Peyer's patch (tissue), 4 donors: ENCODE measurements at regions not wholly inside any gene's neighbourhood (a gene's known extent, or its start where the extent isn't known, plus 50 kb on each side); places are given as distances from the start of the nearest gene placed in this dataset.
"Not testable (repeated sequence)": the region's sequence is repeated elsewhere in the genome, so short reads cannot be mapped to it uniquely, and the experiment has no call there.

Experiments used
- DNase-seq, 3 donors: peaks; one replicate each; pipeline ENCODE4 v3.0.0-alpha.2; 2017 to 2019
- H3K27ac ChIP-seq, 4 donors: fragments of 200-600 bp; sonication (generic); one replicate each; pipeline ENCODE4 v1.5.1; 2016 to 2019
- H3K27me3 ChIP-seq, 2 donors: fragments of 200-600 bp; sonication (generic); one replicate each; pipeline ENCODE4 v1.5.1; 2019
- H3K36me3 ChIP-seq, 3 donors: fragments of 200-600 bp; sonication (generic); one replicate each; pipeline ENCODE4 v1.5.1; 2016 to 2019
- H3K4me1 ChIP-seq, 4 donors: fragments of 200-600 bp; sonication (generic); one replicate each; pipeline ENCODE4 v1.5.1; 2016 to 2019
- H3K4me3 ChIP-seq, 4 donors: fragments of 200-600 bp; sonication (generic); 1 replicate in 3 of 4; 2 replicates in 1 of 4; pipeline ENCODE4 v1.5.1; 2016 to 2019; ENCODE audit warnings: mild to moderate bottlenecking in 1 of 4
- H3K9me3 ChIP-seq, 4 donors: fragments of 200-600 bp; sonication (generic); one replicate each; pipeline ENCODE4 v1.5.1; 2016 to 2019; ENCODE audit warnings: mild to moderate bottlenecking in 1 of 4
- POLR2A ChIP-seq, 2 donors: fragments of 450-650 bp; IDR thresholded peaks; one replicate each; pipeline ENCODE4 v1.5.1; 2017; ENCODE audit warnings: antibody characterized with exemption in 2 of 2, mild to moderate bottlenecking in 2 of 2, moderate library complexity in 2 of 2
- TF ChIP-seq, protein P1 (sequence below), 6 experiments: fragments of 450-650 bp in 4 of 6; fragments of 200-600 bp in 2 of 6; sonication (generic) in 1 of 6; IDR thresholded peaks; one replicate each; pipeline ENCODE4 v1.5.1; 2017 to 2019; ENCODE audit warnings: antibody characterized with exemption in 6 of 6, mild to moderate bottlenecking in 3 of 6, moderate library complexity in 1 of 6

DNA sequence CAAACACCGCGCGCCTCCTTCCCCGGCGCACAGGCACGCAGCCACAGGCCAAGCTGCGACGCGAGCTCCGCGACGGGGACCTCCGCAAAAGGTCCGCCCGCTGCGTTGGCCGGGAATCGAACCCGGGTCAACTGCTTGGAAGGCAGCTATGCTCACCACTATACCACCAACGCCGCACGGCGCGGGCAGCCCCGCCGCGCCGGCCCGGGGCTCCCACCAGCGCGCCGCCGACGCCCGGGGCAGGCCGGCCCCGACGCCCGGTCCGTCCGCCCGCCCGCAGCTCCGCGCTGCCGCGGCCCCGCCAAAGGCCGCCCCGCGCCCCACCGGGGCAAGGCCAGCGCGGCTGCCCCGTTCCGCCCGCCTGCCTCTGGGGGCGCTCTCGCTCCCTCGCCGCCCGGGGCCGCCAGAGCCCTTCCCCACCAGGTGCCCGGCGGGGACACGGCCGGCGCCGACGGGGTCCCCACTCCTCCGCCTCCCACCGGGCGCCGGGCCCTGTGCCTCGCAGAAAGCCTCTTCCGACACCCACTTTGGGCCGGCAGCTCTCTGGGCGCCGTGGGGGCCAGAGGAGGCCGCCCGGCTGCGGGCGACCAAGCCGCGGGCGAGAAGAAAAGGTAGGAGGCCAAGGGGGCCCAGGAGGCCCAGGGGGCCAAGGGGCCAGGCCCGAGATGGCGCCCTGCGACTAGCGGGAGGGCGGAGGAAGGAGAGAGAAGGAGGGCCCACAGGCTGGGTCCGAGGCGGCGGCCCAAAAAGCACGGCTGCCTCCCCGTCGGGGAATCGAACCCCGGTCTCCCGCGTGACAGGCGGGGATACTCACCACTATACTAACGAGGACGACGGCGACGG, 50.2 kb upstream of the FCGR2A start:
- H3K4me1 ChIP-seq, H3K4me3 ChIP-seq, DNase-seq: not testable (repeated sequence)

GRCh38 chr1:161453950-161454864, 51.0 kb upstream of the FCGR2A start:
- not testable (repeated sequence) for H3K4me1 ChIP-seq, H3K27ac ChIP-seq, DNase-seq, H3K9me3 ChIP-seq, H3K27me3 ChIP-seq, H3K36me3 ChIP-seq, H3K4me3 ChIP-seq

More for the DNA sequence above, 50.2 kb upstream of the FCGR2A start:
- not testable (repeated sequence) for H3K27ac ChIP-seq, H3K36me3 ChIP-seq, H3K9me3 ChIP-seq, H3K27me3 ChIP-seq

DNA sequence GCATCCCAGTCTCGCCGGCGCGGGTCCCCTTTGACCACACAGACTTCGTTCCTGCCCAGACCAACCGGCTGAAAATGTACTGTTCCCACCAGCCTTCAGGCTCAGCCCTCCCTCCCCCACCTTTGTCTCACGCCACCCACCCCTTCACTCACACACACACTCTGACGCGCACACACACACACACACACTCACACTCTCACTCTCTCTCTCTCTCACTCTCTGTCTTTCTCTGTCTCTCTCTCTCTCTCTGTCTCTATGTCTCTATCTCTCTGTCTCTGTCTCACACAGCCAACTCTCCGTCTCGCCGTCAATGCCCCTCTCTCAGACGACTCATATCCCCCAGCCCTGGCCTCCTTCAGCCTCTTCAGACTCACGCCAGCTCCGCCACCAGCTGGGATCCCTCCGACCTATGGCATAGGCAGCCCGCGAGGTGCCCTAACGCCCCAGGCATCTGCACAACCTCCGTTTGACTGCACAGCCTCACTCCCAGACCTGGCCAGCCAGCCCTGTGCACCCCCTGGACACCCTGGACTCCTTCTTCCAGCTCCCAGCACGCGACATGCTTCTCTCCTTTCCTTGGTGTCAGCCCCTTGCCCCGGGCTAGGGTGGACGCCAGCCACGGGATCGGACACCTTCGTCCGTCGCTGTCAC, 53.4 kb upstream of the FCGR2A start:
- H3K27ac ChIP-seq, H3K36me3 ChIP-seq, H3K27me3 ChIP-seq, H3K9me3 ChIP-seq, H3K4me3 ChIP-seq, DNase-seq, H3K4me1 ChIP-seq: not testable (repeated sequence)

DNA sequence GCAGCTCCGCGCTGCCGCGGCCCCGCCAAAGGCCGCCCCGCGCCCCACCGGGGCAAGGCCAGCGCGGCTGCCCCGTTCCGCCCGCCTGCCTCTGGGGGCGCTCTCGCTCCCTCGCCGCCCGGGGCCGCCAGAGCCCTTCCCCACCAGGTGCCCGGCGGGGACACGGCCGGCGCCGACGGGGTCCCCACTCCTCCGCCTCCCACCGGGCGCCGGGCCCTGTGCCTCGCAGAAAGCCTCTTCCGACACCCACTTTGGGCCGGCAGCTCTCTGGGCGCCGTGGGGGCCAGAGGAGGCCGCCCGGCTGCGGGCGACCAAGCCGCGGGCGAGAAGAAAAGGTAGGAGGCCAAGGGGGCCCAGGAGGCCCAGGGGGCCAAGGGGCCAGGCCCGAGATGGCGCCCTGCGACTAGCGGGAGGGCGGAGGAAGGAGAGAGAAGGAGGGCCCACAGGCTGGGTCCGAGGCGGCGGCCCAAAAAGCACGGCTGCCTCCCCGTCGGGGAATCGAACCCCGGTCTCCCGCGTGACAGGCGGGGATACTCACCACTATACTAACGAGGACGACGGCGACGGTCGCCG, 57.4 kb upstream of the FCGR2A start:
- not testable (repeated sequence) for H3K36me3 ChIP-seq, H3K27ac ChIP-seq, H3K9me3 ChIP-seq, H3K4me3 ChIP-seq, H3K27me3 ChIP-seq, H3K4me1 ChIP-seq, DNase-seq

DNA sequence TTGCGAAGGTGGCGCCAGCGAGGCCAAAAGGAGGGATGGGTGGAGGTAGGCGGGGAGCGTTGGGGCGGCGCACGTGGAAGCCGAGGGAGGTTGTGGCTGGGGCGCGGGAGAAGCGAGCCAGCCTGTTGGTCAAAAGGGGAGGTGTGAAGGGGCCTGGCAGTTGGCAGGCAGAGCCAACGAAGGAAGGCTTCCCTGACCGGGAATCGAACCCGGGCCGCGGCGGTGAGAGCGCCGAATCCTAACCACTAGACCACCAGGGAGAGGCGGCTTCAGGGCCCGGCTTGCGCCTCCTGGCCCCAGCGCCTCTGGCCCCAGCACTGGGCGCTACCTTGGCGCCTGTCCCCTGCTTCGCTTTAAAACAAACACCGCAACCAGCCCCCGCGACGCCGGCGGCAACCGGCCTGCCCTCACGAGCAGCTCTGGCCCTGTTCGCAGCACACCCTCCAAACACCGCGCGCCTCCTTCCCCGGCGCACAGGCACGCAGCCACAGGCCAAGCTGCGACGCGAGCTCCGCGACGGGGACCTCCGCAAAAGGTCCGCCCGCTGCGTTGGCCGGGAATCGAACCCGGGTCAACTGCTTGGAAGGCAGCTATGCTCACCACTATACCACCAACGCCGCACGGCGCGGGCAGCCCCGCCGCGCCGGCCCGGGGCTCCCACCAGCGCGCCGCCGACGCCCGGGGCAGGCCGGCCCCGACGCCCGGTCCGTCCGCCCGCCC, 58.1 kb upstream of the FCGR2A start:
- H3K36me3 ChIP-seq, H3K27me3 ChIP-seq, H3K9me3 ChIP-seq, H3K27ac ChIP-seq, H3K4me3 ChIP-seq, H3K4me1 ChIP-seq, DNase-seq: not testable (repeated sequence)

GRCh38 chr1:161444725-161445124, 60.5 kb upstream of the FCGR2A start:
- not testable (repeated sequence) for H3K4me1 ChIP-seq, H3K27ac ChIP-seq, H3K9me3 ChIP-seq, H3K4me3 ChIP-seq, H3K36me3 ChIP-seq, H3K27me3 ChIP-seq
- peak in 1 of 3 donors; percentile 55 for DNase-seq

DNA sequence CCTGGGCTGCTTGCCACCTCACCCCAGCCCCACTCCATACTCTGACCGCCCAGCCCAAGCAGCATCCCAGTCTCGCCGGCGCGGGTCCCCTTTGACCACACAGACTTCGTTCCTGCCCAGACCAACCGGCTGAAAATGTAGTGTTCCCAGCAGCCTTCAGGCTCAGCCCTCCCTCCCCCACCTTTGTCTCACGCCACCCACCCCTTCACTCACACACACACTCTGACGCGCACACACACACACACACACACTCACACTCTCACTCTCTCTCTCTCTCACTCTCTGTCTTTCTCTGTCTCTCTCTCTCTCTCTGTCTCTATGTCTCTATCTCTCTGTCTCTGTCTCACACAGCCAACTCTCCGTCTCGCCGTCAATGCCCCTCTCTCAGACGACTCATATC, 61.0 kb upstream of the FCGR2A start:
- H3K27me3 ChIP-seq, DNase-seq, H3K4me3 ChIP-seq, H3K27ac ChIP-seq, H3K4me1 ChIP-seq, H3K36me3 ChIP-seq, H3K9me3 ChIP-seq: not testable (repeated sequence)

DNA sequence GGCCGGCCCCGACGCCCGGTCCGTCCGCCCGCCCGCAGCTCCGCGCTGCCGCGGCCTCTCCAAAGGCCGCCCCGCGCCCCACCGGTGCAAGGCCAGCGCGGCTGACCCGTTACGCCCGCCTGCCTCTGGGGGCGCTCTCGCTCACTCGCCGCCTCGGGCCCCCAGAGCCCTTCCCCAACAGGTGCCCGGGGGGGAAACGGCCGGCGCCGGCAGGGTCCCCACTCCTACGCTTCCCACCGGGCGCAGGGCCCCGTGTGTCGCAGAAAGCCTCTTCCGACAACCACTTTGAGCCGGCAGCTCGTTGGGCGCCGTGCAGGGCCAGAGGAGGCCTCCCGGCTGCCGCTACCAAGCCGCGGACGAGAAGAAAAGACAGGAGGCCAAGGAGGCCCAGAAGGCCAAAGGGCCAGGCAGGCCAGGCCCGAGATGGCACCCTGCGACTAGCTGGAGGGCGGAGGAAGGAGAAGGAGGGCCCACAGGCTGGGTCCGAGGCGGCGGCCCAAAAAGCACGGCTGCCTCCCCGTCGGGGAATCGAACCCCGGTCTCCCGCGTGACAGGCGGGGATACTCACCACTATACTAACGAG, 64.9 kb upstream of the FCGR2A start:
- no peaks in the 10 kb centered on the region for H3K36me3 ChIP-seq
- no peaks in the 10 kb centered on the region for H3K9me3 ChIP-seq
- peak; percentile 46 to 77 (median 76) for DNase-seq
- no peak overlapping the region for H3K27ac ChIP-seq
- H3K4me3 ChIP-seq = peak overlapping the region; percentile 49 to 75 (median 68)
- TF ChIP-seq POLR2A (IDR thresholded peaks at IDR 0.05) = no peak
- TF ChIP-seq, protein P1, sequence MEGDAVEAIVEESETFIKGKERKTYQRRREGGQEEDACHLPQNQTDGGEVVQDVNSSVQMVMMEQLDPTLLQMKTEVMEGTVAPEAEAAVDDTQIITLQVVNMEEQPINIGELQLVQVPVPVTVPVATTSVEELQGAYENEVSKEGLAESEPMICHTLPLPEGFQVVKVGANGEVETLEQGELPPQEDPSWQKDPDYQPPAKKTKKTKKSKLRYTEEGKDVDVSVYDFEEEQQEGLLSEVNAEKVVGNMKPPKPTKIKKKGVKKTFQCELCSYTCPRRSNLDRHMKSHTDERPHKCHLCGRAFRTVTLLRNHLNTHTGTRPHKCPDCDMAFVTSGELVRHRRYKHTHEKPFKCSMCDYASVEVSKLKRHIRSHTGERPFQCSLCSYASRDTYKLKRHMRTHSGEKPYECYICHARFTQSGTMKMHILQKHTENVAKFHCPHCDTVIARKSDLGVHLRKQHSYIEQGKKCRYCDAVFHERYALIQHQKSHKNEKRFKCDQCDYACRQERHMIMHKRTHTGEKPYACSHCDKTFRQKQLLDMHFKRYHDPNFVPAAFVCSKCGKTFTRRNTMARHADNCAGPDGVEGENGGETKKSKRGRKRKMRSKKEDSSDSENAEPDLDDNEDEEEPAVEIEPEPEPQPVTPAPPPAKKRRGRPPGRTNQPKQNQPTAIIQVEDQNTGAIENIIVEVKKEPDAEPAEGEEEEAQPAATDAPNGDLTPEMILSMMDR (IDR thresholded peaks at IDR 0.05) = peak; percentile 10 to 65 (median 40)
- H3K27me3 ChIP-seq = peaks cover 0 to 9% of the 10 kb centered on the region in 2 donors
- peaks cover 0 to 6% (median 3%) of the 10 kb centered on the region in 4 donors for H3K4me1 ChIP-seq
